GM20000 (cell line): ENCODE measurements at regions not wholly inside any gene's neighbourhood (a gene's known extent, or its start where the extent isn't known, plus 50 kb on each side); places are given as distances from the start of the nearest gene placed in this dataset.

Experiments used
- DNase-seq: peaks from one replicate; pipeline ENCODE4 v3.0.0; 2012; ENCODE audit warnings: low spot score
- TF ChIP-seq, protein P1 (sequence below): IDR thresholded peaks from 2 replicates; pipeline ENCODE4 v1.5.1; 2012; ENCODE audit warnings: mild to moderate bottlenecking, control low read depth; ENCODE audit errors: extremely low read depth, missing control alignments

DNA sequence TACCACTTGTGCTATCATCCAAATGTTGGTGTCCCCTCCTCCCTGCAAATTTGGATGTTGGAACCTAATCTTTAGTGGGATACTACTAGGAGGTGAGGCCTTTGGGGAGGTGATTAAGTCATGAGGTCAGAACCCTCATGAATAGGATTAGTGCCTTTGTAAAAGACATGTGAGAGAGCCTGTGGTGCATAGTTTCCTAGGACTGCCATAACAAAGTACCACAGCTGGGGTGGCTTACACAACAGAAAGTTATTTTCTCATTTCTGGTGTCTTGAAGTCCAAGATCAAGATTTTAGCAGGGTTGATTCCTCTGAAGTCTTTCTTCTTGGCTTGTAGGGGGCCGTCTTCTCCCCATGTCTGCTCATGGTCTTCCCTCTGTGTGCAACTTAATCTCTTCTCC, 562.6 kb upstream of the ARGLU1 start:
- DNase-seq, result no peak
- TF ChIP-seq, protein P1, sequence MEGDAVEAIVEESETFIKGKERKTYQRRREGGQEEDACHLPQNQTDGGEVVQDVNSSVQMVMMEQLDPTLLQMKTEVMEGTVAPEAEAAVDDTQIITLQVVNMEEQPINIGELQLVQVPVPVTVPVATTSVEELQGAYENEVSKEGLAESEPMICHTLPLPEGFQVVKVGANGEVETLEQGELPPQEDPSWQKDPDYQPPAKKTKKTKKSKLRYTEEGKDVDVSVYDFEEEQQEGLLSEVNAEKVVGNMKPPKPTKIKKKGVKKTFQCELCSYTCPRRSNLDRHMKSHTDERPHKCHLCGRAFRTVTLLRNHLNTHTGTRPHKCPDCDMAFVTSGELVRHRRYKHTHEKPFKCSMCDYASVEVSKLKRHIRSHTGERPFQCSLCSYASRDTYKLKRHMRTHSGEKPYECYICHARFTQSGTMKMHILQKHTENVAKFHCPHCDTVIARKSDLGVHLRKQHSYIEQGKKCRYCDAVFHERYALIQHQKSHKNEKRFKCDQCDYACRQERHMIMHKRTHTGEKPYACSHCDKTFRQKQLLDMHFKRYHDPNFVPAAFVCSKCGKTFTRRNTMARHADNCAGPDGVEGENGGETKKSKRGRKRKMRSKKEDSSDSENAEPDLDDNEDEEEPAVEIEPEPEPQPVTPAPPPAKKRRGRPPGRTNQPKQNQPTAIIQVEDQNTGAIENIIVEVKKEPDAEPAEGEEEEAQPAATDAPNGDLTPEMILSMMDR, result no peak

GRCh38 chr13:107124730-107125129, 556.8 kb upstream of the ARGLU1 start:
- TF ChIP-seq, protein P1, result no peak
- no peak for DNase-seq

GRCh38 chr13:107124129-107124718, 556.3 kb upstream of the ARGLU1 start:
- TF ChIP-seq, protein P1, result no peak

DNA sequence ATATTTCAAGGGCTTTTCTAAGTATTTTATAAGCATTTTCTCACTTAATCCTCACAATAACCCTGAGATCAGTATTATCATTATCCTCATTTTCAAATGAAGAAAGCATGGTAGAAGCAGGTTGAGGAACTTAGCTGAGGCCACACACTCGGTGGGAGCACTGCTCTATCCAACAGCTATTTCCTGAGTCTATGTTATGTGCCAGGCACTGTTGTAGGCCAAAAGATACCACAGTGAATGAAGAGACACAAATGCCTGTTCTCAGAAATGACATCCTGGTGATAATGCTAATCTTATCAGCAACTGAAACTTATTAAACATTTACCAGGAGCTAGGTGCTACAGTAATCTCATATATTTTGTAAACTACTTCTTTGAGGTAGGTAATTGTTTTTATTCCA, 553.9 kb upstream of the ARGLU1 start:
- no peak for DNase-seq
- TF ChIP-seq, protein P1, result no peak

More at GRCh38 chr13:107124129-107124718, 556.3 kb upstream of the ARGLU1 start:
- no peak for DNase-seq

DNA sequence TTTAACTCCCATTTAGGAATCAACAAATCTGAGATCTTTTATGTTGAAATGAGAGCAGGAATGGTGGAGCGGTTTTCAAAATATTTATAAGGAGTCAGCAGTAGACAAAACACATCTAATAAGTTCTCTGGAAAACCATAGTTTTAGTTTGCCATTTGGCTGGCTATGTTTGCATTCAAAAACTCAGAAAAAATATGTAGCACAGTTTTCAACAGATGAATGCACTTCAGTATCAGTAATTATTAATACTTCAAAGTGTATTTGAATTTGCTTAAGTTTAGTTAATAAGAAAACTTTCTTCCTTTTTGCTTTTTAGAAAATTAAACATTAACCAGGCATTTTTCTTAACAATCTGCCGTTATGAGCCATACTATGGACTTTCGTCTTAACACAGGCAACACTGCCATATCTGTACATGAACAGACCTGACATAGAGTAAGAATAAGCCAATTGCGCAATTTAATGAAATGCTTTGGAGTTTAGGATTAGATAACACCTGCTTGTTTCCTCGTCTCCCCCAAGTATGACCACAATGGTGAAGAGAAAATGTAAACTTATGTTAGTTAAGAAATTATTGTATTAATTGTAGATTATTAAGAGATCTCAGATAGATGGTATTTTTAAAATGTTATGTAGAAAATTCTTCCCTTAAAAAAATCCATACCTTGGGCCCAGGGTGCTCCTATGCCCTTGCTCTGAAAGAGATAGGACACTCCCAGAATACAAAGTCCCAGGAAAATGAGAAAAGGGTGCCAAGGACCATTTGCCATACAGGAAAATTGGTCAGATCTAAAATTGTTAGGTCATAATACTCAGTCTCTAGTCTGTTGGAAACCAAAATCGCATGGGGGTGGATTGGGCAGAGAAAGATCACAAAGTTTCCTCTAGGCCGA, 552.3 kb upstream of the ARGLU1 start:
- TF ChIP-seq, protein P1, result no peak
- DNase-seq, result no peak

GRCh38 chr13:107118506-107118905, 550.6 kb upstream of the ARGLU1 start:
- TF ChIP-seq, protein P1, result no peak

DNA sequence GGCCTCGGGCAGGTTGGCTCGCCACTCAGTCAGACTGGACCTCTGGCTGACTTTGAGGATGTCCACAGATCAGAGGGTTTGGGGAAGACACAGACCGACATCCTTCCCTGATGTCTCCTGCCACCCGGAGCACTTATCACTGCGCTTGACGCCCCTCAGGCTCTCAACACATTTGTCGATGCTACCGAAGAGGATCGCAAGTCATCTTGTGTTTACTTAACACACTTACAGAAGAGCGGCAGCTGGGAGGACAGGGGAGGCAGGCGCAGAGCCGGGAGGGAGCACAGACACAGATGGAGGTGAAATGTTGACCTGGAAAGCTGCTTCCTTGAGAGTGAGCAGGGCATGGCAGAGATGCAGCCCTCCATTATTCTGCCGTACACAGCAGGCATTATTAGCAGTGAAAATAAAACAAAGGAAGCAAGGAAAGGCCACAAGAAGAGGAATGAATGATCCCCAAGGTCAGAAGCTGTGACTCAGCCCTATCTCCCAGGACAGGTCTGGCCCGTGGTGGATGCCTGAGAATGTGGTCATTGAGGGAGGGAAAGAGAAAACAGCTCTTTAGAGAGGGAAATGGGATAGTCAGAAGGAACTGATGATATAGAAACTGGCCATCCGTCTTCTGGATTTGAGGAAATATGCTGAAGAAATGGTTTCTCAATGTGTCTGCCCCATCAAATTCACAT, 549.5 kb upstream of the ARGLU1 start:
- TF ChIP-seq, protein P1, result no peak
- no peak for DNase-seq

More at GRCh38 chr13:107118506-107118905, 550.6 kb upstream of the ARGLU1 start:
- DNase-seq, result no peak
